Activated CD4-positive, alpha-beta T cell treated with anti-CD3 and anti-CD28 coated beads, Interleukin-2, amount 50 U/mL, for 16 hours (primary cell): ENCODE measurements at regions not wholly inside any gene's neighbourhood (a gene's known extent, or its start where the extent isn't known, plus 50 kb on each side); places are given as distances from the start of the nearest gene placed in this dataset.
"Not testable (repeated sequence)": the region's sequence is repeated elsewhere in the genome, so short reads cannot be mapped to it uniquely, and the experiment has no call there.

ENCODE experiments used
- DNase-seq: peaks from one replicate; pipeline ENCODE4 v3.0.0-alpha.2; 2020

- DNase-seq, result not testable (repeated sequence)
Observed at GRCh38 chr20:30164389-30164788, 1093.1 kb upstream of the DEFB115 start.

GRCh38 chr20:30167540-30167939 lies 1089.9 kb upstream of the DEFB115 start:
- DNase-seq, result no peak

GRCh38 chr20:30168025-30168799 lies 1089.3 kb upstream of the DEFB115 start:
- no peak for DNase-seq

DNA sequence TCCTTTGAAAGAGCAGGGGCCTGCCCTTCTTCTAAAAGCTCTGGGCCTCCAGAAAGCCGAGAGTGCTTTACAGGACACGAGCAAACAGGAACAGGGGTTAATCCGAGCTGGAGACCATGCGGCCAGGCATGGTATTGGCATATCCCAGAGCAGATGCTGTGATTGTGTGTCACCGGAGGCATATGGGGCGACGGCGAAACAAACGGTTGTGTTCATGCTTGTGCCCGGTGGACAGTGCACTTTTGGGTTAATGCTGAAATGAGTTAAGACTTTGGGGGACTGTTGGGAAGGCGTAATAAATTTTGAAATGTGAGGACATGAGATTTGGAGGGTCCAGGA lies 1088.7 kb upstream of the DEFB115 start:
- DNase-seq, result no peak

DNA sequence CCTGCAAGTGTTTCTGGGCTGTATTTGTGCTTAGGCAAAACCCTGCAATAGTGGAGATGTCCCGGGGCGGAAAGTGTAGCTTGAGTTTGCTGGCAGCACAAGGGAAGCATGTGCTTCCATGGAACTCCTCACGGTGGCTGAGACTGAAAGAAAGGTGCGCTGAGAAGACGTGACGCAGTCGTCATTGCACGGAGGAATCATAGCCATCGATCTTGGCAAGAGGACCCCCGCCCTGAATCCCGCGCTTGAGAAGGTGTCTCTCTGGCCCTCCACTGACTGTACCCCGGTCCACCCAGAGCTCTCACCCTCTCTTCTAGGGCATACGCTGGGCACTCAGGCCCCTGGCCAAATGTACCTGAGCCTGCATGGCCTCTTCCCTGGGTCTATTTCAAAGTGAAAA lies 1081.8 kb upstream of the DEFB115 start:
- no peak for DNase-seq

DNA sequence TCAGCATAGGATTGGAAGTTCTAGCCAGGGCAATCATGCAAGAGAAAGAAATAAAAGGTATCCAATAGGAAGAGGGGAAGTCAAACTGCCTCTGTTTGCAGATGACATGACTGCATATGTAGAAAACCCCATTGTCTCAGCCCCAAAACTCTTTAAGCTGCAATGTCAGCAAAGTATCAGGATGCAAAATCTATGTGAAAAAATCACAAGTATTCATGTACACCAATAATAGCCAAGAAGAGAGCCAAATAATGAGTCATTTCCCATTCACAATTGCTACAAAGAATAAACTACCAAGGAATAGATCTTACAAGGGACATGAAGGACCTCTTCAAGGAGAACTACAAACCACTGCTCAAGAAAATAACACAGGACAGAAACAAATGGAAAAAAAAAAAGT lies 1074.3 kb upstream of the DEFB115 start:
- not testable (repeated sequence) for DNase-seq

- not testable (repeated sequence) for DNase-seq
Observed at GRCh38 chr20:30191785-30192184, 1065.7 kb upstream of the DEFB115 start.

GRCh38 chr20:30234477-30234876 lies 1023.0 kb upstream of the DEFB115 start:
- DNase-seq, result peak; percentile 11

GRCh38 chr20:30275073-30275472 lies 982.4 kb upstream of the DEFB115 start:
- DNase-seq, result not testable (repeated sequence)

GRCh38 chr20:30281584-30282197 lies 975.8 kb upstream of the DEFB115 start:
- DNase-seq, result no peak

DNA sequence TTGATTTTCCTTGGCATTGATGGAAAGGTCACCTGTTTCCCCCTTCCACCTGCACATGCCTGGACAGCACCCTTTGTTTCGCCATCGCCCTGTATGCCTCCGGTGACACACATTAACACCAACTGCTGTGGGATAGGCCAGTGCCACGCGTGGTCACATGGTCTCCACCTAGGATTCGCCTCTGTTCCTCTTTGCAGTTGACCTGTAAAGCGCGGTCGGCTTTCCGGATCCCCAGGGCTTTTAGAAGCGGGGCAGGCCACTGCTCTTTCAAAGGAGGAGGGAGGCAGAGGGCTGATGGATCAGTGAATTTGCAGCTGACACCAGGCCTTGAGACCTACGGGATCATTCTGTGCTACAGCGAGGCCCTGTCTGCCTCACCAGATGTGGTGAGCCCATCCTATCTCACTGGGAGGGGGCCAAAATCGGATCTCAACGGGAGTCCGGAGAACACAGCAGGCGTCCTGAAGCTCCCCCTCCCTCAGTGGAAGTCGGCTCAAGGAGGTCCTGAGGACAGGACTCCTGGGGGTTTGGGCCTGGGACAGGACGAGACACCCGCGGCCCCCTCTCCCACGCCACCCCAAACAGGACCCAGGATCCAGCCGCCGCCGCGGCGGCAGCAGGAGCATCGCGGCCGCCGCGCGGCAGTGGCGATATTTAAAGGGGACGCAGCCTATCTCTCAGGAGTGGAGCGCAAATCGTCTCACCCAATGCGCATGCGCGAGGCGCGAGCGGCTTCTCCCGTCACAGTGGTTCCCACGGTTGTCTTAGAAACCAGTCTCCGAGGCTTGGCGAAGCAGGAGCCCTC lies 973.8 kb upstream of the DEFB115 start:
- peak; percentile 47 for DNase-seq

DNA sequence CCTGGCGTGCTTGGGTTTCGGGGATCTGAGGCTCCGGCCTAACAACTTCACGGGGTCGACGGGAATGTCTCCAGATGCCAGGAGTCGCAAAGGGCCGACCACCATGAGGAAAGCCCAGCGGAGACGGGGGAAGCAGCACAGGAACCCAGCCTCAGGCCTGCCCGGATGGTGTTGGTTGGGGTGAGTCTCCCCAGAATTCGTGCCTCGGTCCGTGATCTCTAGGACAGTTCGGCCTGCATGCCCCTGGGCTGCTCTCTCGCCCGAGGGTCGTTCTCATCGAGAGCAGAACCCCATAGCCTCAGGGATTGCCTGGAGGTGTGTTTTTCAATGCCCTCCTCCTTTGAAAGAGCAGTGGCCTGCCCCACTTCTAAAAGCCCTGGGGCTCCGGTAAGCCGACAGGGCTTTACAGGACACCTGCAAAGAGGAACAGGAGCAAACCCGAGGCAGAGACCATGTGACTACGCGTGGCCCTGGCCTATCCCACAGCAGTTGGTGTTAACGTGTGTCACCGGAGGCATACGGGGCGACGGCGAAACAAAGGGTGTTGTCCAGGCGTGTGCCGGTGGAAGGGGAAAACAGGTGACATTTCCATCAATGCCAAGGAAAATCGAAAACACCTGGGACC lies 973.1 kb upstream of the DEFB115 start:
- no peak for DNase-seq

GRCh38 chr20:30285677-30286076 lies 971.8 kb upstream of the DEFB115 start:
- no peak for DNase-seq

DNA sequence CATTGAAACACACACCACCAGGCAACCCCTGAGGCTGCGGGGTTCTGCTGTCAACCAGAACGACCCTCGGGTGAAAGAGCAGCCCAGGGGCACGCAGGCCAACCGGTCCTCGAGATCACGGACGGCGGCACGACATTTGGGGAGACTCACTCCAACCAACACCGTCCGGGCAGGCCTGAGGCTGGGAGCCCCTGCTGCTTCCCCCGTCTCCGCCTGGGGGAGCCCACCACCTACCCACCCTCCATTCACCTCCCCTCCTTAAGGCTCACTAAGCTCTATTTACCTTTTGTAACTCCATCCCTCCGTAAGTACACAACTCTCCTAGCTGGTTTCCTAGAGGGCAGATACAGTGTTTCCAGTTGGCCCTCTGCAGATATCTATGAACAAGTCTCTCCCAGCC lies 971.3 kb upstream of the DEFB115 start:
- DNase-seq, result no peak

DNA sequence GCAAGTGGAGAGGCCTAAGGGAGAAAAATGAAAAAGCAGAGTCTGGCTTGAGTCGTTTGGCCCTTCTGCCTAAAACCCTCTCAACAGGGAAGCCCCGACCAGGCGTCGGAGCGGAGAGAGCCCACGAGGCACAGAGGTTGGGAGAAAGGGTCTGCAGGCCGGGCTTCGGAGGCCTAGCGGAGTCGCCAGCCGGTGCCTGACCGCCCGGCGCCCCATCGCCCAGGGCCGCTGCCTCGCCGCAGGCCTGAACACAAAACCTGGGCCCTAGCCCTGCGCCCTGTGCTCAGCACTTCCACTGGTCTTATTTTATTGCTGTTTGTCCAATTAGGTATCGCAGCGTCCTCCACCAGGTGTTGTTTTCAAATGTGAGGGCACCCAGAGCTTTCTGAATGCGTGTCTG lies 970.0 kb upstream of the DEFB115 start:
- DNase-seq, result not testable (repeated sequence)

DNA sequence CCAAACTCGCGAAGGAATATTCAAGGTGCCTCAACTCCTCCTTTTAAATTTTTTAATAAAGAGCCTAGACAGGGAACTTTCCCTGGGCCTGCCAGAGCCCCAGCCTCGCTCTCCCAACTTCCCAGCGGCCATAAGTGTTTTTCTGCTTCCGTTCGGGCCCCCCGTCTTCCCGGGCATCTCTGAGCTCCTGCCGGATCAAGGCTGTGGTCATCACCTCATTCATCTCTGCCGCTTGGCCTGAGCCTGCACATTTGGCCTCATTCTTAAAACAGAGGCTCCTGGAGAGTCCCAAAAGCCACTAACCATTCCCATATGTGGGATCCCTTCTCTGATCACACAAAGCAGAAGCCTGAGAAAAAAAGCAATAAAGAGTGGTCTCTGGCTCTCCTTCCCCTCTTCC lies 969.1 kb upstream of the DEFB115 start:
- no peak for DNase-seq

- not testable (repeated sequence) for DNase-seq
Observed at GRCh38 chr20:30289049-30289448, 968.4 kb upstream of the DEFB115 start.

GRCh38 chr20:30289711-30290141 lies 967.7 kb upstream of the DEFB115 start:
- not testable (repeated sequence) for DNase-seq

GRCh38 chr20:30290361-30291063 lies 967.0 kb upstream of the DEFB115 start:
- peak; percentile 3 for DNase-seq

DNA sequence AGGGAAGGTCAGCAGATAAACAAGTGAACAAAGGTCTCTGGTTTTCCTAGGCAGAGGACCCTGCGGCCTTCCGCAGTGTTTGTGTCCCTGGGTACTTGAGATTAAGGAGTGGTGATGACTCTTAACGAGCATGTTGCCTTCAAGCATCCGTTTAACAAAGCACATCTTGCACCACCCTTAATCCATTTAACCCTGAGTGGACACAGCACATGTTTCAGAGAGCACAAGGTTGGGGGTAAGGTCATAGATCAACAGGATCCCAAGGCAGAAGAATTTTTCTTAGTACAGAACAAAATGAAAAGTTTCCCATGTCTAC lies 966.4 kb upstream of the DEFB115 start:
- not testable (repeated sequence) for DNase-seq

DNA sequence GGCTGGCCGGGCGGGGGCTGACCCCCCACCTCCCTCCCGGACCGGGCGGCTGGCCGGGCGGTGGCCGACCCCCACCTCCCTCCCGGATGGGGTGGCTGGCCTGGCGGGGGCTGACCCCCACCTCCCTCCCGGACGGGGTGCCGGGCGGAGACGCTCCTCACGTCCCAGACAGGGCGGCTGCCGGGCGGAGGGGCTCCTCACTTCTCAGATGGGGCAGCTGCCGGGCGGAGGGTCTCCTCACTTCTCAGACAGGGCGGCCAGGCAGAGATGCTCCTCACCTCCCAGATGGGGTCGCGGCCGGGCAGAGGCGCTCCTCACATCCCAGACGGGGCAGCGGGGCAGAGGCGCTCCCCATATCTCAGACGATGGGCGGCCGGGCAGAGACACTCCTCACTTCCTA lies 965.8 kb upstream of the DEFB115 start:
- DNase-seq, result not testable (repeated sequence)

DNA sequence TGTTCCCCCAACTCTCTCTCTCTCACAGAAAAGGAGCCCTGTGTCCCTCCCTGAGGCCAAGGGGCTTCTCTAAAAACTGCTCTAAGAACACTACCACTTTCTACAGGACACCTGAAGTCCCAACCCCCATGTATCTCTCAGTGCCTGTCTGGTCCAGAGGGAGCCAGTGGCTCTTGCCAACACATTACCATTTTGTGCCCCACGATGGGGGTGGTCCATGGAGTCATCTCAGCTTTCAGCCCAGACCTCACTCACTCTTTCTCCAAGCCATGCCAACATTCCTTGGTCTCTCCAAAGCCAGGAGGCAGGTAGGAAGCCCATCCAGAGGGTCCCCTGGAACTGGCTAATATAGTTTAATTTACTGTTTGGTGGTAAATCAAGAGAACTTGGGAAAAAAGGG lies 962.1 kb upstream of the DEFB115 start:
- not testable (repeated sequence) for DNase-seq

DNA sequence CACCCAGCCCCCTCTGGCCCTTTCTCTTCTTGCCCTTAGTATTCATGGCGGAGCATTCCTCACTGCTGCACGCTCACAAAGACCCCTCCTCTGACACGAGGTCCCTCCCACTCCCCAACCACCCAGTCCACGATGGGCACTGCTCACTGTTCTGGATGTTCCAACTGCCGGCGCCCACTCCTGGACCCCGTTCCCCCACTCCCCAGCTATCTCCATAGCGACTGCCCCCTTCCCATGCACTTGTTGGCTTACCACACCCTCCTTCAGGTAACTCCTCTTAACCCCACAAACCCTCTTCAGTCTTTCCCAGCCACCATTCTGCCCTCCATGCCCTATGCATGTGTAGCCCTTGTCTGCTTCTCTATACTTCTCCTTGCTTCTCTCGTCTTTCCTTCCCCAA lies 961.5 kb upstream of the DEFB115 start:
- not testable (repeated sequence) for DNase-seq
